IPS-18c (cell line): ENCODE measurements at regions not wholly inside any gene's neighbourhood (a gene's known extent, or its start where the extent isn't known, plus 50 kb on each side); places are given as distances from the start of the nearest gene placed in this dataset.

Experiments
- H3K4me3 ChIP-seq: 2 replicates; pipeline ENCODE4 v1.7.0; 2013; ENCODE audit warnings: low read depth, mild to moderate bottlenecking, low read length, moderate library complexity; ENCODE audit not compliant: insufficient read depth
- H3K9me3 ChIP-seq: one replicate; pipeline ENCODE4 v1.6.1; 2013; ENCODE audit warnings: mild to moderate bottlenecking, low read length, moderate library complexity; ENCODE audit not compliant: control insufficient read depth, insufficient read depth

- Histone ChIP-seq H3K9me3 (no peaks in the 10 kb centered on the region), H3K4me3 (no peak overlapping the region)
Observed at GRCh38 chr2:21469158-21469557, 345.4 kb downstream of the TDRD15 start.

DNA sequence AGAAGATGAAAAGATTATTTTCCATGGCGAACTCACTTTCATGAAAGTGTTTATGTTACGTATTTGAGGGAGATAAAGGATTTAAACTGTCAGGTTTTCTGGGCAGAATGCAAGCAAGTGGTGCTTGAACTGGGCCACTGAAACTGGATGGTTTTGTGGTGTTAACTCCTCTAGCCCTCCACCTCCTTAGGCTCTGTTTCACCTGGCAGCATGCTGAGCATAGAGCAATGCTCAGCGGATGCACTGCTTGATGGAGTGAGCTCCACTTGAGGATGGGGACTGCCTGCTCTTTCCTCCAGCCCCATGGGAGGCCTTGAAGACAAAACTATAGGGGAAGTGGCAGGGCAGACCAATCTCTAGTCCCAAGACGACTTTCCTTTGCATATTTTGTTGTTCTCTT is 345.8 kb downstream of the TDRD15 start:
- no peaks in the 10 kb centered on the region for H3K9me3 ChIP-seq
- no peak overlapping the region for H3K4me3 ChIP-seq

GRCh38 chr2:21480162-21480561 is 356.4 kb downstream of the TDRD15 start:
- no peaks in the 10 kb centered on the region for H3K9me3 ChIP-seq
- H3K4me3 ChIP-seq = no peak overlapping the region

- Histone ChIP-seq H3K9me3 (no peaks in the 10 kb centered on the region), H3K4me3 (no peak overlapping the region)
Observed at GRCh38 chr2:21484643-21485042, 360.9 kb downstream of the TDRD15 start.

GRCh38 chr2:21486445-21486844 is 362.7 kb downstream of the TDRD15 start:
- Histone ChIP-seq H3K4me3 (no peak overlapping the region), H3K9me3 (no peaks in the 10 kb centered on the region)

GRCh38 chr2:21489080-21489479 is 365.3 kb downstream of the TDRD15 start:
- Histone ChIP-seq H3K9me3 (no peaks in the 10 kb centered on the region), H3K4me3 (no peak overlapping the region)

DNA sequence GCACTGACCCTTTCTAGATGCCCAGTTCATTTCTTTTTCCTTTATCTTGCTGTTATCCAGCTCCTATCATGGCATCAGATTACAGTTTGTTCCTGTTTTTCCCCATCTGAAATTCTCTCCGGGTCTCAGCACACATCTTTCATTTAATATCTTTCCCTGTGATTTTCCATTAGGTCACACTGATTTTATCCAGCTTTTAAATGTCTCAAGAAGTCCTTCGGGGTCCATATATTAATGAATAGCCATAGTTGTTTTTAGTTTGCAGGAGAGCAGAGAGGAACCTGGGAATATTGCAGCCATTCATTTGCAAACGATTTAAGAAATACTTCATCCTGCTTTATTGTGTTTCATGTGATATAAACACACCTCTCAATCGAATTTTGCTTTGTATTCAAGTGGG is 374.2 kb downstream of the TDRD15 start:
- H3K9me3 ChIP-seq = no peaks in the 10 kb centered on the region
- H3K4me3 ChIP-seq = no peak overlapping the region

DNA sequence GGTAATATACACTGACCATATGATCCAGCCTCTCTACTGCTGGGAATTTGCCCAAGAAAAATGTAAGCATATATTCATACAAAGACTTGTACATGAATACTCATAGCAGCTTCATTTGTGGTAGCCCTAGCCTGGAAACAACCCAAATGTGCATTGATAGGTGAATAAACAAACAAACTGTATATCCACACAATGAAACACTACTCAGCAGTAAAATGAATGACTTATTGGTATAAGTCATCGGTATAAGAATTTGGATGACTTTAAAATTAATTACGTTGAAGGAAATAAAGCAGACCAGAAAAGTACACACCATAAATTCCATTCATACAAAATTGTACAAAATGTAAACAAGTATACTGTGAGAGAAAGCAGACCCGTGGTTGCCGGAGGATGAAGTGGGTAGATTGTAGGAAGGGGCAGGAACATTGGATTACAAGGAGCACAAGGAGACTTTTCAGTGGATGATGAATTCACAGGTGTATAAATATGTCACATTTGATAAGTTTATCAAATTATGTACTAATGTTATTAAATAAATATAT is 376.7 kb downstream of the TDRD15 start:
- Histone ChIP-seq H3K4me3 (no peak overlapping the region), H3K9me3 (no peaks in the 10 kb centered on the region)

DNA sequence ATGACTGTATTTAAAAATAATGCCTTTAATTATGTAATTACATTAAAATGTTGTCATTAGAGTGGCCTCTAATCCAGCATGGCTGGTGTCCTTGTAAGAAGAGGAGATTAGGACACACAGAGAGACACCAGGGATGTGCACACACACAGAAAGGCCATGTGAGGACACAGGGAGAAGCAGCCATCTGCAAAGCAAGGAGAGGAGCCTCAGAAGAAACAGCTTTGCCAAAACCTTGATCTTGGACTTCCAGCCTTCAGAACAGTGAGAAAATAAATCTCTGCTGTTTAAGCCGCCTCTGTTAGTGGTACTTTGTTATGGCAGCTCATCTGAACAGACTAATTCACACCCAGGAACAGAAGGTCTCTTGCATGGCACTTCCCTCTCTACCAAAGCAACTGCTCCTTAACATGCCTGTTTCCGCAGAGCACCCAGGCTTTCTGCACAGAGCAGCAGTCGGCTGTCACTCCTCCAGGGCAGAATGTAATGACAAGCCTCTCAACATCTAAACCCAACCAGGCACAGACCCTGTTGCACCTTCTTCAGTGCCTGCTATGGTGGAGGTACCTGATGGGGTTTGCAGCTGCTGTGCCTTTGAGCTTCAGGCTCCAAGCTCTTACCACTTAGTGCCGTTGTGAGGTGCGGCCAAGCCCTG is 377.7 kb downstream of the TDRD15 start:
- no peaks in the 10 kb centered on the region for H3K9me3 ChIP-seq
- no peak overlapping the region for H3K4me3 ChIP-seq

GRCh38 chr2:21515903-21516302 is 392.1 kb downstream of the TDRD15 start:
- H3K4me3 ChIP-seq = no peak overlapping the region
- H3K9me3 ChIP-seq = no peaks in the 10 kb centered on the region

DNA sequence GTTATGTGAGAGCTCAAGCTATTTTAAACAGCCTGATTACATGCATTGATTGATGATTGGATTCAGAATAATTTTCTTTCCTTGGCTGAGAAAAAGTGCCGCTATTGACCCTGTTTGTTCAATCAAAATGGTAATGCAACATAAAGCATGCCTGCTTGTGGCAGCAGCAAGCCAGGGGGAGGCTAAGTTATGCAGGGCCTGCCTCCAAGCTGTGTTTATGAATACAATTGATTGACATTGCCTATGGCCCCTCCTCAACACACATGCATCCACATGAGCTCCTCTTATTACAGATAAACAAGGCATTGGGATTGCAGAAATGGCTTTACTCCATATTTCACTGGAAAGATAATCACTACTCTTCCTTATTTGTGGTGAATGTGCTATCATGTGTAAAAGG is 395.6 kb downstream of the TDRD15 start:
- no peak overlapping the region for H3K4me3 ChIP-seq
- no peaks in the 10 kb centered on the region for H3K9me3 ChIP-seq

GRCh38 chr2:21519821-21520220 is 396.1 kb downstream of the TDRD15 start:
- Histone ChIP-seq H3K4me3 (no peak overlapping the region), H3K9me3 (no peaks in the 10 kb centered on the region)

- H3K9me3 ChIP-seq = peaks cover 4% of the 10 kb centered on the region
- no peak overlapping the region for H3K4me3 ChIP-seq
Observed at GRCh38 chr2:21535826-21536225, 412.1 kb downstream of the TDRD15 start.

- Histone ChIP-seq H3K4me3 (no peak overlapping the region), H3K9me3 (peaks cover 4% of the 10 kb centered on the region)
Observed at GRCh38 chr2:21539685-21540084, 415.9 kb downstream of the TDRD15 start.

DNA sequence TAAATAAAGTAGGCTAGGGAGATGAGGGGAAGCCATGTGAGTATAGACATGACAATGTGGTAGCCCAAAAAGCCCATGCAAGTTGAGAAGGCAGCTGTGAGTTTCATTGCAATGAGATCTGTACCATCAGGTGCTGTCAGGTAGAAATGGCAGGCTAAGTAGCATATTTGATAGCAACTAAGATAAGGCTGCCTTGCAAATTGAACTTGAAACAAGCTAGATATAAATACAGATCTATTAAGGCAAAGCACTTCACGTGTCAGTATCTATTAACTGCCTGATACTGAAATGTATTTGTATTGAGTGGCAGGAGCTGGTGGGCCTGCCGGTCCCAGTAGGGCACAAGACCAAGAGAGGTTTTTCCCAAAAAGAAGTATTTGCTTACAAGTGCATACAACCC is 419.9 kb downstream of the TDRD15 start:
- H3K9me3 ChIP-seq = no peaks in the 10 kb centered on the region

GRCh38 chr2:21544392-21544791 is 420.6 kb downstream of the TDRD15 start:
- H3K4me3 ChIP-seq = no peak overlapping the region

More for the DNA sequence above, 419.9 kb downstream of the TDRD15 start:
- no peak overlapping the region for H3K4me3 ChIP-seq

DNA sequence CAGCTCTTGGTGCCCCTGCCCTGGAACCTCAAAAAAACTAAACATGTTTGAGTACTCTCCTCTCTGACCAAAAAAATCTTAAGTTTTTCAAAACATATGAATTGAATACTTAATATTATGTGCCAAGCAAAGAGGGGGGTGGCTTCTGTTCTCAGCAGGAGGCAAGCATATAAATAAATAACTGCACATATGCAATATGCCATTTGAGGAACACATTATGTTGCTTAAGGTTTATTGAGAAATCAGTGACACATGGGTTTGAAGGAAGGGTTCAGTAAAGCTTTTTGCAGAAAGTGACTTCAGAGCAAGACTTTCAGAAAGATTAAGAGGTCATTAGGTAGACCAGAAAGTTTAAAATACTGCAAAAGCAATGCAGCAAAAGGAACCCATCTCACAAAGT is 429.2 kb downstream of the TDRD15 start:
- Histone ChIP-seq H3K9me3 (no peaks in the 10 kb centered on the region), H3K4me3 (no peak overlapping the region)

More at GRCh38 chr2:21544392-21544791, 420.6 kb downstream of the TDRD15 start:
- H3K9me3 ChIP-seq = no peaks in the 10 kb centered on the region

DNA sequence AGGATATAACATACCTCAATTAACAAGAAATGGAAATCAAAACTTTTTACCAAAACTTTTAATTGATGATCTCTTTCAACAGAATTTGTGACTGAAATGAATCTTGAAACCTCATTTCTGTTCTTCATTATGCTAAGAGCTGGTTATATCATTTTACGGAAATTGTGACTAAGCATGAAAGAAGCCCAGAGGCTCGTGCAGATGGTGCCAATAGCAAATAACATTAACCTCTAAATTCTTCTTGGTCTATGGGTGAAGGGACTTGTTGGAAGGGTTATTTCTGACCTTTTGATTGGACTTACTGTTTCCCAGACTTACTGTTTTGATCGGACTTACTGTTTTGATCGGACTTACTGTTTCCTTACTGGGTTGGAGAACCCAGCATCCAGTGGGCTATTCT is 435.6 kb downstream of the TDRD15 start:
- H3K9me3 ChIP-seq = no peaks in the 10 kb centered on the region
- no peak overlapping the region for H3K4me3 ChIP-seq

GRCh38 chr2:21561965-21562364 is 438.2 kb downstream of the TDRD15 start:
- Histone ChIP-seq H3K9me3 (no peaks in the 10 kb centered on the region), H3K4me3 (no peak overlapping the region)
